ENCODE measurements at regions not wholly inside any gene's neighbourhood (a gene's known extent, or its start where the extent isn't known, plus 50 kb on each side); places are given as distances from the start of the nearest gene placed in this dataset.

DNA sequence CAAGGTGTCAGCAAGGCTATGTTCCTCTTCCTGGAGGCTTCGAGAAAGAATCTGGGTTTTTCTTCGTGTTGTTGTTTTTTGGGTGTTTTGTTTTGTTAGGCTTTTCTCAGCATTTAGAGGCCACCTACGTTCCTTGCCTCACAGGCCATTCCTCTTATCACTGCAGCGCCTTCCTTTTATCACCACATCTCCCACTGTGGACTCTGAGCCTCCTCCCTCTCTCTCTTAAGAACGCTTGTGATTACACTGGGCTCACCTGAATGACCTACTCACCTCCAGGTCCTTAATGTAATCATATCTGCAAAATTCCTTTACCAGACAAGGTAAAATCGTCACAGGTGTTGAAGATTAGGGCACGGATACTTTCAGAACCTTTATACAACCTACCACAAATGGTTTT is 340.8 kb downstream of the DTWD2 start:
- TF ChIP-seq, protein P1, sequence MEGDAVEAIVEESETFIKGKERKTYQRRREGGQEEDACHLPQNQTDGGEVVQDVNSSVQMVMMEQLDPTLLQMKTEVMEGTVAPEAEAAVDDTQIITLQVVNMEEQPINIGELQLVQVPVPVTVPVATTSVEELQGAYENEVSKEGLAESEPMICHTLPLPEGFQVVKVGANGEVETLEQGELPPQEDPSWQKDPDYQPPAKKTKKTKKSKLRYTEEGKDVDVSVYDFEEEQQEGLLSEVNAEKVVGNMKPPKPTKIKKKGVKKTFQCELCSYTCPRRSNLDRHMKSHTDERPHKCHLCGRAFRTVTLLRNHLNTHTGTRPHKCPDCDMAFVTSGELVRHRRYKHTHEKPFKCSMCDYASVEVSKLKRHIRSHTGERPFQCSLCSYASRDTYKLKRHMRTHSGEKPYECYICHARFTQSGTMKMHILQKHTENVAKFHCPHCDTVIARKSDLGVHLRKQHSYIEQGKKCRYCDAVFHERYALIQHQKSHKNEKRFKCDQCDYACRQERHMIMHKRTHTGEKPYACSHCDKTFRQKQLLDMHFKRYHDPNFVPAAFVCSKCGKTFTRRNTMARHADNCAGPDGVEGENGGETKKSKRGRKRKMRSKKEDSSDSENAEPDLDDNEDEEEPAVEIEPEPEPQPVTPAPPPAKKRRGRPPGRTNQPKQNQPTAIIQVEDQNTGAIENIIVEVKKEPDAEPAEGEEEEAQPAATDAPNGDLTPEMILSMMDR (IDR thresholded peaks at IDR 0.05; ENCODE audit: poor library complexity, severe bottlenecking), result no peak
- no peak for TF ChIP-seq EP300 (conservative IDR thresholded peaks at IDR 0.05; ENCODE audit: poor library complexity, severe bottlenecking)
- TF ChIP-seq EZH2 (IDR thresholded peaks at IDR 0.05; ENCODE audit: borderline replicate concordance, insufficient read depth, low read length, poor library complexity, severe bottlenecking), result no peak
- TF ChIP-seq RAD21 (conservative IDR thresholded peaks at IDR 0.05), result no peak
- no peak for TF ChIP-seq MXI1 (conservative IDR thresholded peaks at IDR 0.05; ENCODE audit: poor library complexity, severe bottlenecking)
- TF ChIP-seq POLR2AphosphoS5 (IDR thresholded peaks at IDR 0.05), result no peak
- TF ChIP-seq SMC3 (conservative IDR thresholded peaks at IDR 0.05; ENCODE audit: poor library complexity), result no peak
- TF ChIP-seq, protein P2, sequence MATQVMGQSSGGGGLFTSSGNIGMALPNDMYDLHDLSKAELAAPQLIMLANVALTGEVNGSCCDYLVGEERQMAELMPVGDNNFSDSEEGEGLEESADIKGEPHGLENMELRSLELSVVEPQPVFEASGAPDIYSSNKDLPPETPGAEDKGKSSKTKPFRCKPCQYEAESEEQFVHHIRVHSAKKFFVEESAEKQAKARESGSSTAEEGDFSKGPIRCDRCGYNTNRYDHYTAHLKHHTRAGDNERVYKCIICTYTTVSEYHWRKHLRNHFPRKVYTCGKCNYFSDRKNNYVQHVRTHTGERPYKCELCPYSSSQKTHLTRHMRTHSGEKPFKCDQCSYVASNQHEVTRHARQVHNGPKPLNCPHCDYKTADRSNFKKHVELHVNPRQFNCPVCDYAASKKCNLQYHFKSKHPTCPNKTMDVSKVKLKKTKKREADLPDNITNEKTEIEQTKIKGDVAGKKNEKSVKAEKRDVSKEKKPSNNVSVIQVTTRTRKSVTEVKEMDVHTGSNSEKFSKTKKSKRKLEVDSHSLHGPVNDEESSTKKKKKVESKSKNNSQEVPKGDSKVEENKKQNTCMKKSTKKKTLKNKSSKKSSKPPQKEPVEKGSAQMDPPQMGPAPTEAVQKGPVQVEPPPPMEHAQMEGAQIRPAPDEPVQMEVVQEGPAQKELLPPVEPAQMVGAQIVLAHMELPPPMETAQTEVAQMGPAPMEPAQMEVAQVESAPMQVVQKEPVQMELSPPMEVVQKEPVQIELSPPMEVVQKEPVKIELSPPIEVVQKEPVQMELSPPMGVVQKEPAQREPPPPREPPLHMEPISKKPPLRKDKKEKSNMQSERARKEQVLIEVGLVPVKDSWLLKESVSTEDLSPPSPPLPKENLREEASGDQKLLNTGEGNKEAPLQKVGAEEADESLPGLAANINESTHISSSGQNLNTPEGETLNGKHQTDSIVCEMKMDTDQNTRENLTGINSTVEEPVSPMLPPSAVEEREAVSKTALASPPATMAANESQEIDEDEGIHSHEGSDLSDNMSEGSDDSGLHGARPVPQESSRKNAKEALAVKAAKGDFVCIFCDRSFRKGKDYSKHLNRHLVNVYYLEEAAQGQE (IDR thresholded peaks at IDR 0.05; ENCODE audit: borderline replicate concordance), result no peak
